ENCODE measurements at regions not wholly inside any gene's neighbourhood (a gene's known extent, or its start where the extent isn't known, plus 50 kb on each side); places are given as distances from the start of the nearest gene placed in this dataset.
A peak's percentile ranks its signal among the peaks of the same experiment; 100 is the strongest.
"Not testable (repeated sequence)": the region's sequence is repeated elsewhere in the genome, so short reads cannot be mapped to it uniquely, and the experiment has no call there.

GRCh38 chr17:64787255-64787920 lies 125.3 kb upstream of the SMURF2 start:
- DNase-seq (ENCODE audit: low read depth, low spot score) = no peak
- H3K4me3 ChIP-seq (ENCODE audit: low read length) = no peak overlapping the region

- no peak for DNase-seq (ENCODE audit: low read depth, low spot score)
- H3K4me3 ChIP-seq (ENCODE audit: low read length) = no peak overlapping the region
These were observed 124.2 kb upstream of the SMURF2 start for GRCh38 chr17:64786337-64786736.

- DNase-seq (ENCODE audit: low read depth, low spot score) = no peak
- H3K4me3 ChIP-seq (ENCODE audit: low read length) = no peak overlapping the region
These were observed 122.9 kb upstream of the SMURF2 start for GRCh38 chr17:64785011-64785421.

GRCh38 chr17:64784353-64785010 lies 122.4 kb upstream of the SMURF2 start:
- no peak overlapping the region for H3K4me3 ChIP-seq (ENCODE audit: low read length)
- no peak for DNase-seq (ENCODE audit: low read depth, low spot score)

- DNase-seq (ENCODE audit: low read depth, low spot score) = no peak
- H3K4me3 ChIP-seq (ENCODE audit: low read length) = no peak overlapping the region
These were observed 121.6 kb upstream of the SMURF2 start for GRCh38 chr17:64783556-64784352.

GRCh38 chr17:64783031-64783461 lies 120.9 kb upstream of the SMURF2 start:
- no peak overlapping the region for H3K4me3 ChIP-seq (ENCODE audit: low read length)
- no peak for DNase-seq (ENCODE audit: low read depth, low spot score)

GRCh38 chr17:64781810-64782555 lies 119.9 kb upstream of the SMURF2 start:
- no peak for DNase-seq (ENCODE audit: low read depth, low spot score)
- no peak overlapping the region for H3K4me3 ChIP-seq (ENCODE audit: low read length)

- no peak for DNase-seq (ENCODE audit: low read depth, low spot score)
- H3K4me3 ChIP-seq (ENCODE audit: low read length) = no peak overlapping the region
These were observed 119.1 kb upstream of the SMURF2 start for GRCh38 chr17:64781014-64781756.

- no peak for DNase-seq (ENCODE audit: low read depth, low spot score)
- H3K4me3 ChIP-seq (ENCODE audit: low read length) = no peak overlapping the region
These were observed 118.2 kb upstream of the SMURF2 start for GRCh38 chr17:64780096-64781013.

GRCh38 chr17:64779376-64780095 lies 117.4 kb upstream of the SMURF2 start:
- DNase-seq (ENCODE audit: low read depth, low spot score) = no peak
- no peak overlapping the region for H3K4me3 ChIP-seq (ENCODE audit: low read length)

- not testable (repeated sequence) for DNase-seq (ENCODE audit: low read depth, low spot score); H3K4me3 ChIP-seq (ENCODE audit: low read length)
These were observed 116.9 kb upstream of the SMURF2 start for GRCh38 chr17:64779098-64779375.

- no peak overlapping the region for H3K4me3 ChIP-seq (ENCODE audit: low read length)
- no peak for DNase-seq (ENCODE audit: low read depth, low spot score)
These were observed 116.4 kb upstream of the SMURF2 start for GRCh38 chr17:64778240-64779097.

- no peak for DNase-seq (ENCODE audit: low read depth, low spot score)
- H3K4me3 ChIP-seq (ENCODE audit: low read length) = no peak overlapping the region
These were observed 115.5 kb upstream of the SMURF2 start for GRCh38 chr17:64777415-64778239.

- peak; percentile 36 for DNase-seq (ENCODE audit: low read depth, low spot score)
- peak overlapping the region; percentile 23 for H3K4me3 ChIP-seq (ENCODE audit: low read length)
These were observed 114.8 kb upstream of the SMURF2 start for GRCh38 chr17:64776720-64777414.
